ENCODE measurements at regions not wholly inside any gene's neighbourhood (a gene's known extent, or its start where the extent isn't known, plus 50 kb on each side); places are given as distances from the start of the nearest gene placed in this dataset.
"Not testable (repeated sequence)": the region's sequence is repeated elsewhere in the genome, so short reads cannot be mapped to it uniquely, and the experiment has no call there.

- FAIRE-seq: no peak
These were observed 170.5 kb upstream of the KLF6 start for GRCh38 chr10:3955493-3955892.

GRCh38 chr10:3954615-3955014 is 169.6 kb upstream of the KLF6 start:
- FAIRE-seq (no peak), DNase-seq (ENCODE audit: extremely low spot score, insufficient read length, low read depth) (no peak)

More at GRCh38 chr10:3955493-3955892, 170.5 kb upstream of the KLF6 start:
- no peak for DNase-seq (ENCODE audit: extremely low spot score, insufficient read length, low read depth)

GRCh38 chr10:3954007-3954406 is 169.0 kb upstream of the KLF6 start:
- not testable (repeated sequence) for FAIRE-seq; DNase-seq (ENCODE audit: extremely low spot score, insufficient read length, low read depth)

- no peak for DNase-seq (ENCODE audit: extremely low spot score, insufficient read length, low read depth)
- no peak for FAIRE-seq
These were observed 167.0 kb upstream of the KLF6 start for GRCh38 chr10:3951993-3952392.

- DNase-seq (ENCODE audit: extremely low spot score, insufficient read length, low read depth) (no peak), FAIRE-seq (no peak)
These were observed 165.8 kb upstream of the KLF6 start for GRCh38 chr10:3950676-3951275.

- FAIRE-seq (no peak), DNase-seq (ENCODE audit: extremely low spot score, insufficient read length, low read depth) (no peak)
These were observed 164.7 kb upstream of the KLF6 start for GRCh38 chr10:3949711-3950110.

- no peak for FAIRE-seq
These were observed 163.8 kb upstream of the KLF6 start for GRCh38 chr10:3948843-3949242.

GRCh38 chr10:3946234-3947229 is 161.5 kb upstream of the KLF6 start:
- DNase-seq (ENCODE audit: extremely low spot score, insufficient read length, low read depth) (no peak), FAIRE-seq (no peak)

More at GRCh38 chr10:3948843-3949242, 163.8 kb upstream of the KLF6 start:
- no peak for DNase-seq (ENCODE audit: extremely low spot score, insufficient read length, low read depth)

GRCh38 chr10:3945026-3945425 is 160.0 kb upstream of the KLF6 start:
- DNase-seq (ENCODE audit: extremely low spot score, insufficient read length, low read depth) (no peak), FAIRE-seq (no peak)

- no peak for DNase-seq (ENCODE audit: extremely low spot score, insufficient read length, low read depth)
- FAIRE-seq: no peak
These were observed 159.6 kb upstream of the KLF6 start for GRCh38 chr10:3944591-3944990.

GRCh38 chr10:3943695-3944257 is 158.8 kb upstream of the KLF6 start:
- DNase-seq (ENCODE audit: extremely low spot score, insufficient read length, low read depth) (no peak), FAIRE-seq (no peak)

- no peak for DNase-seq (ENCODE audit: extremely low spot score, insufficient read length, low read depth)
- FAIRE-seq: no peak
These were observed 158.0 kb upstream of the KLF6 start for GRCh38 chr10:3942937-3943489.

- no peak for FAIRE-seq
These were observed 156.7 kb upstream of the KLF6 start for GRCh38 chr10:3941676-3942075.

GRCh38 chr10:3936422-3937040 is 151.5 kb upstream of the KLF6 start:
- FAIRE-seq (peak; percentile 21), DNase-seq (ENCODE audit: extremely low spot score, insufficient read length, low read depth) (no peak)

More at GRCh38 chr10:3941676-3942075, 156.7 kb upstream of the KLF6 start:
- DNase-seq (ENCODE audit: extremely low spot score, insufficient read length, low read depth): no peak

- no peak for DNase-seq (ENCODE audit: extremely low spot score, insufficient read length, low read depth)
These were observed 150.9 kb upstream of the KLF6 start for GRCh38 chr10:3935933-3936359.

GRCh38 chr10:3935141-3935540 is 150.1 kb upstream of the KLF6 start:
- DNase-seq (ENCODE audit: extremely low spot score, insufficient read length, low read depth): peak; percentile 85
- FAIRE-seq: peak; percentile 99

More at GRCh38 chr10:3935933-3936359, 150.9 kb upstream of the KLF6 start:
- peak; percentile 5 for FAIRE-seq

GRCh38 chr10:3933733-3934132 is 148.7 kb upstream of the KLF6 start:
- no peak for FAIRE-seq
- DNase-seq (ENCODE audit: extremely low spot score, insufficient read length, low read depth): no peak

GRCh38 chr10:3932597-3933375 is 147.8 kb upstream of the KLF6 start:
- FAIRE-seq (no peak), DNase-seq (ENCODE audit: extremely low spot score, insufficient read length, low read depth) (no peak)

- DNase-seq (ENCODE audit: extremely low spot score, insufficient read length, low read depth) (no peak), FAIRE-seq (no peak)
These were observed 146.9 kb upstream of the KLF6 start for GRCh38 chr10:3931901-3932300.

All from GM18507 (cell line).